Mucosa of gallbladder (tissue), 1 donor: ENCODE measurements at regions not wholly inside any gene's neighbourhood (a gene's known extent, or its start where the extent isn't known, plus 50 kb on each side); places are given as distances from the start of the nearest gene placed in this dataset.

Source experiments
- DNase-seq: peaks from one replicate; pipeline ENCODE4 v3.0.0-alpha.2; 2020; ENCODE audit warnings: low spot score
- donor health status: DM: no; HTN: no; CAD: no.

- DNase-seq = no peak
Observed at GRCh38 chr3:135865553-135865952, 100.0 kb upstream of the PPP2R3A start.

- DNase-seq = no peak
Observed at GRCh38 chr3:135867911-135868310, 97.6 kb upstream of the PPP2R3A start.

GRCh38 chr3:135868801-135869200 is 96.7 kb upstream of the PPP2R3A start:
- DNase-seq = no peak

- no peak for DNase-seq
Observed at GRCh38 chr3:135869439-135870105, 96.0 kb upstream of the PPP2R3A start.

GRCh38 chr3:135871311-135871710 is 94.2 kb upstream of the PPP2R3A start:
- no peak for DNase-seq

GRCh38 chr3:135874035-135874434 is 91.5 kb upstream of the PPP2R3A start:
- no peak for DNase-seq

GRCh38 chr3:135878501-135878900 is 87.0 kb upstream of the PPP2R3A start:
- DNase-seq = no peak

- DNase-seq = no peak
Observed at GRCh38 chr3:135885885-135886284, 79.6 kb upstream of the PPP2R3A start.

GRCh38 chr3:135887220-135887619 is 78.3 kb upstream of the PPP2R3A start:
- no peak for DNase-seq

- no peak for DNase-seq
Observed at GRCh38 chr3:135889443-135889842, 76.1 kb upstream of the PPP2R3A start.

- DNase-seq = no peak
Observed at GRCh38 chr3:135891121-135891520, 74.4 kb upstream of the PPP2R3A start.

- peak; percentile 69 for DNase-seq
Observed at GRCh38 chr3:135895106-135895733, 70.3 kb upstream of the PPP2R3A start.

GRCh38 chr3:135895734-135896121 is 69.8 kb upstream of the PPP2R3A start:
- no peak for DNase-seq

GRCh38 chr3:135896613-135897012 is 68.9 kb upstream of the PPP2R3A start:
- DNase-seq = no peak

GRCh38 chr3:135897715-135898114 is 67.8 kb upstream of the PPP2R3A start:
- DNase-seq = no peak

- DNase-seq = no peak
Observed at GRCh38 chr3:135898774-135899173, 66.8 kb upstream of the PPP2R3A start.

GRCh38 chr3:135905058-135905724 is 60.3 kb upstream of the PPP2R3A start:
- no peak for DNase-seq

- DNase-seq = no peak
Observed at GRCh38 chr3:135907422-135908165, 57.9 kb upstream of the PPP2R3A start.

- no peak for DNase-seq
Observed at GRCh38 chr3:135908225-135908624, 57.3 kb upstream of the PPP2R3A start.

- DNase-seq = no peak
Observed at GRCh38 chr3:135908737-135909136, 56.8 kb upstream of the PPP2R3A start.

- DNase-seq = no peak
Observed at GRCh38 chr3:135911110-135911509, 54.4 kb upstream of the PPP2R3A start.

GRCh38 chr3:135915206-135915605 is 50.3 kb upstream of the PPP2R3A start:
- no peak for DNase-seq
